ENCODE measurements at regions not wholly inside any gene's neighbourhood (a gene's known extent, or its start where the extent isn't known, plus 50 kb on each side); places are given as distances from the start of the nearest gene placed in this dataset.

DNA sequence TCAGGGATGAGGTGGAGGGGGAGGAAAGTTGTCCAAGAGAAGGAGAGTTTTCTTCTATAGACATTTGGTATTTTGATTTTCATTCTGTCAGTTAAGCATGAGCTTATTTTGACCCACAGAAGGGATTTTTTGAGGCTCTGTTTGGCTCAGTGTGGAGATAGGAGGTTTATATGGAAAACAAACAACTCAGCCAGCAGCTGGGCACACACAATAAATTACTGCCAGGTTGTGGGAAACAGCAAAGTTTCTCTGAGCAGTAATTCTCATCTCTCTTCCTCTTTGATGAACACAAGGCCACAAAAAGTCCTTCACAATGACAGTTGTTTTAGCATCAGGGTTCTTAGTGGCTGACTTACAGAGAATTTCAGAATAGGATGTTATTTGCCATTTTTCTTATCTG is 486.1 kb downstream of the KDM4C start:
- Mint-ChIP-seq H3K36me3 (no peaks in the 10 kb centered on the region), H3K4me1 (ENCODE audit: low read depth) (no peaks in the 10 kb centered on the region), H3K27me3 (no peaks in the 10 kb centered on the region), H3K9me3 (ENCODE audit: low read depth) (peaks cover 6% of the 10 kb centered on the region), H3K4me3 (no peak overlapping the region), H3K27ac (no peak overlapping the region)

DNA sequence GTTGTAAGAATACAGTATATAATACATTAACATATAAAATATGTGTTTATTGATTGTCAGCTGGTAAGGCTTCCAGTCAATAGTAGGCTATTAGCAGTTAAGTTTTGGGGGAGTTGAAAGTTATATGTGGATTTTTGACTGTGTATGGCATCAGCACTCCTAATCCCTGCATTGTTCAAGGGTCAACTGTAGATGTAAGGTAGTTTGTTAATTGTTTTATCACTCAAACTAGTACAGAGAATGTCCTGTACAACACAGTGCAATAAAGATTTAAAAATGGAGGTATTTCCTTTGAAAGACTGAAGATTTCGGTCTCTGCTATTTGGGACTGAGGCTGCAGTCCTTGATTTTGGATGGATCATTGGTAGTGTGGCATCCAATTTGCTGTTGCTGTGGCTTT is 484.4 kb downstream of the KDM4C start:
- Mint-ChIP-seq H3K27ac (no peak overlapping the region), H3K4me1 (ENCODE audit: low read depth) (no peaks in the 10 kb centered on the region), H3K36me3 (no peaks in the 10 kb centered on the region), H3K27me3 (no peaks in the 10 kb centered on the region), H3K9me3 (ENCODE audit: low read depth) (peaks cover 6% of the 10 kb centered on the region), H3K4me3 (no peak overlapping the region)

DNA sequence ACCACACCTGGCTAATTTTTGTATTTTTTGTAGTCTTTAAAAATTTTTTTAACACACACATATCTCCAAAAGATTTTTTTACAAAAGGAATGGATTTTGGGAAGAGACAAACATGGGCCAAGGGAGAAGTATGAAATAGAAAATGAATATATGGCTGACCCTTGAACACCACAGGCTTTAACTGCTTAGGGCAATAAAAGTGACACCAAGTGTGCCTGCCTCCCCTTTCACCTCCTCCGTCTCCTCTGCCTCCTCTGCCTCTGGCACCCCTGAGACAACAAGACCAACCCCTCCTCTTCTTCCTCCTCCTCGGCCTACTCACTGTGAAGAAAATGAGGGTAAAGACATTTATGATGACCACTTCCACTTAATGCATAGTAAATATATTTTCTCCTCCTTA is 483.9 kb downstream of the KDM4C start:
- Mint-ChIP-seq H3K36me3 (no peaks in the 10 kb centered on the region), H3K27me3 (no peaks in the 10 kb centered on the region), H3K9me3 (ENCODE audit: low read depth) (peaks cover 6% of the 10 kb centered on the region), H3K27ac (no peak overlapping the region), H3K4me1 (ENCODE audit: low read depth) (no peaks in the 10 kb centered on the region), H3K4me3 (no peak overlapping the region)

DNA sequence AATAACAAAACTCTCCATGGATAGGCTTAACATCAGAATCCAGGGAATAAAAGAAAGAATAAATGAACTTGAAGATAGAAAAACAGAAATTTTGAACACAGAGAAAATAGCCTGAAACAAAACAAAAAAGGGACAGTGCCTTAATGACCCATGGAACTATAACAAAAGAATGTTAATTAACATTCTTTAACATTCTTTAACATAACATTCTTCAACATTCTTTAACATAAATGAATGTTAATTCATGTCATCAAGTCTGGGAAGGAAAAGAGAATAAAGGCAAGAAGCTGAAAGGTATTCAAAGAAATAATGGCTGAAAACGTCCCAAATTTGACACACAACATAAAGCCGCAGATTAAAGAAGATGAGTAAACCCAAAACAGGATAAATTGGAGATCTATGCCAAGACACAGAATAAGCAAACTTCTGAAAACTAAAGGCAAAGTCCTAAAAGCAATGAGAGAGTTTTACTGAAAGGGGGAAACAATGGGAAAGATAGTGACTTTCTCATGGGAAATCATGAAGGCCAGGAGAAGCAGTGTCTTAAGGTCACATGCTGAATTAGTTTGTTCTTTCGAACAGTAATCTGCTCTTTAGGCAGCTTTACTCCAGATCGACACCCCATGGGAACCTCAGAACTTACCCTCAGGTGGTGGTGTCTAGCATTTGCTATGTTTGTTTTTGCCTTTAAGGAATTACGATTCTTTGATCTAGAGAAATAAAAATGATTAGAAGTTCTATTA is 483.0 kb downstream of the KDM4C start:
- Mint-ChIP-seq H3K27me3 (no peaks in the 10 kb centered on the region), H3K27ac (no peak overlapping the region), H3K4me3 (no peak overlapping the region), H3K4me1 (ENCODE audit: low read depth) (no peaks in the 10 kb centered on the region), H3K36me3 (no peaks in the 10 kb centered on the region), H3K9me3 (ENCODE audit: low read depth) (peaks cover 6% of the 10 kb centered on the region)

DNA sequence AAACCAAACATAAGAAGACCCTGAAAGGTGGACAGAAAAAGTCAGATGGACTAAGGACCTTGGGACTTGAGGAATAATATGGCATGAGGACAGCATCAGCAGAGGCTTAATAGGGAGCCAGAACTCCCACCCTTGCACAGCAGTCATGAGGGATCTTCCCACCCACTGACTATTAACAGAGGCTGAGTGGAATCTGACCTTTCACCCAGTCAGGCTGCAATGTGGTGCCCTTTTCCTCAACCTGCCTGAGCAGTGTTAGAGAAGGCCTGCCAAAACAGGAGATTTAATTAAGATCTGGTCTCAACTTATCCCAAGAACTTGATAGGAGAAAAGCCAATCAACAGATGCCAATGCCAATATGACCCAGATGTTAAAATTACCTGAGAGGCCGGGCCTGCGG is 481.9 kb downstream of the KDM4C start:
- peaks cover 6% of the 10 kb centered on the region for H3K9me3 Mint-ChIP-seq (ENCODE audit: low read depth)
- no peaks in the 10 kb centered on the region for H3K36me3 Mint-ChIP-seq
- no peak overlapping the region for H3K27ac Mint-ChIP-seq
- no peaks in the 10 kb centered on the region for H3K27me3 Mint-ChIP-seq
- no peaks in the 10 kb centered on the region for H3K4me1 Mint-ChIP-seq (ENCODE audit: low read depth)
- no peak overlapping the region for H3K4me3 Mint-ChIP-seq

DNA sequence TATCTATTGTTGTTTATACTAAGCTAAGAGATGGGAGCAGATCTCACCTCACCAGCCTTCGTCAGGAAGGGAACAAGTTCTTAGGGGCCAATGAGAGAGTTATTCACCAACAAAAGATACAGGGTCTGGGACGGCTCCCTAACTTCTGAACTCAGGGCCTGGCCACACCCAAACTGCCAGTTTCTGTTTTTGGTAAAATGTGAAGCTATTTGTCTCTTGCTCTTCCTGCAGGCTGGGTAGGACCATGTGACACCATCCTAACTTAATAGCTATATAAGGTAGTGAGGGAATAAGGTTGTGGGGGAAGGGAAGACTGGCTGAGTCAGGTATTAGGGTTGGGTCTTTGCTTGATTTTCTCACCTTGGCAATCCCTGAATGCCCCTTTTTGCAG is 480.5 kb downstream of the KDM4C start:
- no peaks in the 10 kb centered on the region for H3K4me1 Mint-ChIP-seq (ENCODE audit: low read depth)
- no peaks in the 10 kb centered on the region for H3K36me3 Mint-ChIP-seq
- no peaks in the 10 kb centered on the region for H3K27me3 Mint-ChIP-seq
- H3K27ac Mint-ChIP-seq = no peak overlapping the region
- H3K9me3 Mint-ChIP-seq (ENCODE audit: low read depth) = peaks cover 6% of the 10 kb centered on the region
- no peak overlapping the region for H3K4me3 Mint-ChIP-seq

DNA sequence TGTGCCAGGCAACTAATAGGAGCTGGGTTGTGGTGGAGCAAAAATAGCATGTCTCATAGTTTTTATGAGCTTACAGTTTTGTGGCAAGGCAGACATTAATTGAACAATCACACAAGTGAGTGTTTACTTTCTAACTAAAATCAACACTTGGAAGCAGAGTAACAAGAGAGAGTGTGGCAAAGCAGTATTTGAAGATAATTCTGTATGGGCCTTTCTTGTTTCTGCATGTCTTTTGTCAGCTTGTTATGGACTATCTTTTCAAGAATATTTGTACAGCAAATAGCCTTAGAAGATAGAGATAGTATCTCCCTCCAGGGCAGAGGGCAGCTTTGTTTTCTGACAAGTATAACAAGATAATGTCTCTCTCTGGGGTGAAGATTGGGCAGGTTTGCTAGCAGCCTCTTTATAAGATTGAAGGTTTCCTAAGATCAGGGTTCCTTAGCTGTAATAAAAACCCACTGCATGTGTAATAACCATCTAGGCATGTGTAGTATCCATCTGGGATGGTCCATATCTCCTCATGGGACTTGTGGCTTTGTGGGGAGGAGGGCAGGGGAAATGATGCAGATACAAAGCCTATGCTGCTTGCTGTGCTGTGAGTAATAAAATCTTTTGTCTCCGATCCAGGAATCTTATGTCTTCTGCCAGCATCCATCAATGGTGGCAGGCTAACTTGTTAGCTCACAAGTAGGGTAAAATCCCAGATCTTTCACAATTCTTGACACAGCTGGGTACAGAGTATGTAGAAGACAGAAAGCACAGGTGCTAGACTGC is 479.9 kb downstream of the KDM4C start:
- Mint-ChIP-seq H3K36me3 (no peaks in the 10 kb centered on the region), H3K27me3 (no peaks in the 10 kb centered on the region), H3K27ac (no peak overlapping the region), H3K4me1 (ENCODE audit: low read depth) (no peaks in the 10 kb centered on the region), H3K4me3 (no peak overlapping the region), H3K9me3 (ENCODE audit: low read depth) (peaks cover 6% of the 10 kb centered on the region)

DNA sequence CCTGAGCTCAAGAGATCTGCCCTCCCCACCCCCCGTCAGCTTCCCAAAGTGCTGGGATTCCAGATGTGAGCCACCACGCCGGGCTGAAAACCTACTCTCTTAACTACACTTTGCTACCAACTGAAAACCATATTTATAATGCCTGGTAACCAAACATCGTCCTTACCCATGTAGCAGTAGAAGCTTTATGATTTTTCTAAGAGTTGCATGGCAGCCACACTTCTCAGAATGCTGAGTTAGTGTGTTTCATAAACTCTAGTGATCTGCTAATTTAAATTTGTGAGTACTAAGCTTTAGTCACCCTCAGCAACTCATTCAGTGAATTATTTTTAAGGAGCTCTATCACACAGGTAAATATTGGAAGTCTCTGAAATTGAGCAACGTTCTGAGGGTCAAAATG is 478.4 kb downstream of the KDM4C start:
- Mint-ChIP-seq H3K9me3 (ENCODE audit: low read depth) (peaks cover 6% of the 10 kb centered on the region), H3K36me3 (no peaks in the 10 kb centered on the region), H3K4me1 (ENCODE audit: low read depth) (no peaks in the 10 kb centered on the region), H3K4me3 (no peak overlapping the region), H3K27ac (no peak overlapping the region), H3K27me3 (no peaks in the 10 kb centered on the region)

DNA sequence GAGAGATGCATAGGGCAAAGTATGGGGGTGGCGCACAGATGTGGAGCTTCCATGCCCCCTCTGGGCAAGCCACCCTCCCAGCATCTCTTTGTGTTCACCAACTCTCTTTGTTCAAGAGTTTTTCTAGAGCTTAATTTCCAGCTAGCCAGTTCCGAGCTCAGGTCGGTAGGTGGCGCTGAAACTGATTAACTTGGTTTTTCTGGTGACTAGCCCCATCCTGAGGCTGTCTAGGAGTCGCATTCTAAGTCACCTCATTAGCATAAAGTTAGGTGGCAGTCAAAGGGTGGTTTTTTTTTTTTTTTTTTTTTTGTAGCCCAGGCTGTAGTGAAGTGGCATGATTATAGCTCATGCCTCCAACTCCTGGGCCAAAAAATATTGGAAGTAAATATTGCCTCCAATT is 476.4 kb downstream of the KDM4C start:
- no peaks in the 10 kb centered on the region for H3K36me3 Mint-ChIP-seq
- no peaks in the 10 kb centered on the region for H3K4me1 Mint-ChIP-seq (ENCODE audit: low read depth)
- H3K27ac Mint-ChIP-seq = no peak overlapping the region
- H3K9me3 Mint-ChIP-seq (ENCODE audit: low read depth) = no peaks in the 10 kb centered on the region
- H3K4me3 Mint-ChIP-seq = no peak overlapping the region
- H3K27me3 Mint-ChIP-seq = no peaks in the 10 kb centered on the region

DNA sequence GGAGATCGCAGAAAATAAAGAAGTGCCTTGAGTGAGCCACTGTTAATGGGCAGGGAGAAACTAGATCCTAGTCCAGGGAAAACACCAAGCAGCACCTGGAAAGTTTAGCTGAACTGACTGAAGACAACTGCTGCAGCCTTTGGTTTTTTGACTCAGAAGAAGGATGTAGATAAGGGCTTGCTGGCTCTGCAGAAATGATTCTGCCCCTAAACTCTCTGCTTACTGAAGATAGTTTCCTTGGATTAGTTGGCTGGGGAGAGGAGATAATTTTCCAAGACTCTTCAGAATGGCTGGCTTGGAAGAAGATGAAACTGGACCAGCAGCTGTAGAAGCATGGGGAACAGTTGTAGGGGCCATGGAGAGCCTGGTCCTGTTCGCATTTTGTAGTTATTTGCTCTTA is 471.8 kb downstream of the KDM4C start:
- no peak overlapping the region for H3K27ac Mint-ChIP-seq
- H3K27me3 Mint-ChIP-seq = no peaks in the 10 kb centered on the region
- H3K4me3 Mint-ChIP-seq = no peak overlapping the region
- H3K9me3 Mint-ChIP-seq (ENCODE audit: low read depth) = no peaks in the 10 kb centered on the region
- peaks cover 25% of the 10 kb centered on the region for H3K4me1 Mint-ChIP-seq (ENCODE audit: low read depth)
- H3K36me3 Mint-ChIP-seq = no peaks in the 10 kb centered on the region

DNA sequence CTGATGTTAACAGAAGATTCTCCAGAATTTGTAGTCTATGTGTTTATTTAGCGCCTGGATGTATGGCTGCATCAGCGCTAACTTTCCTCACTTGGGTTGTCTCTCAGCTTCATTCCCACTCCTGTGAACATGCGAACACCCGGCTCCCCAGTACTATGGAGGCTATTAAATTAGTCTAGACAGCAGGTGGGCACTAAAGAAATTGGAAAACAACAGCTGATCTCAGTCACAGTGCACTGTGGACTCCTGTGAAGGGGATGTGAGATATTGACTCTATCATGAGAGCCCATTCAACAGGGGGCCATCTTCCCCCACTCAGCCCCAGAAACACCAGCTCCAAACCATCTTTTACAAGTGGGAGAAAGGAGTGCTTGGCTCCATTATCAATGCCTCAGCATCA is 471.0 kb downstream of the KDM4C start:
- no peak overlapping the region for H3K4me3 Mint-ChIP-seq
- no peak overlapping the region for H3K27ac Mint-ChIP-seq
- H3K27me3 Mint-ChIP-seq = no peaks in the 10 kb centered on the region
- peaks cover 25% of the 10 kb centered on the region for H3K4me1 Mint-ChIP-seq (ENCODE audit: low read depth)
- H3K36me3 Mint-ChIP-seq = no peaks in the 10 kb centered on the region
- no peaks in the 10 kb centered on the region for H3K9me3 Mint-ChIP-seq (ENCODE audit: low read depth)

DNA sequence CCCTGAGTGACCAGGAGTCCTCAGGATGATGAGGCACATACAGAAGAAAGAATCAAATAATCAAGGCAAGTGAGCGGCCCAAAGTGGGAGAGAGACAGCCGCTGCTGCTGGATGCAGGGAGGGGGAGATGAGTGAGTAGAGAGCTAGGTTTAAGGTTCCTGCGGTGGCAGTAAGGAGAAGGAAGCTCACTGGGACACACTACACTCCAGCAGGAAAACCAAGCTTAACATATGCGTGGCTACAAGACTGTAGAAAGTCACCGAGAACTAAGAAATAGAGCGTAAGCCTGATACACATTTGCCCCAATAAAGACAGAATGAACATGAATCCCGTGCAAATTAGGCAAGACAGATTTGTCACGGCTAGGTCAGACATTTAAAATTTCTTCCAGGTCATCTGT is 470.2 kb downstream of the KDM4C start:
- no peak overlapping the region for H3K4me3 Mint-ChIP-seq
- H3K27me3 Mint-ChIP-seq = no peaks in the 10 kb centered on the region
- no peaks in the 10 kb centered on the region for H3K36me3 Mint-ChIP-seq
- H3K9me3 Mint-ChIP-seq (ENCODE audit: low read depth) = no peaks in the 10 kb centered on the region
- peaks cover 25% of the 10 kb centered on the region for H3K4me1 Mint-ChIP-seq (ENCODE audit: low read depth)
- no peak overlapping the region for H3K27ac Mint-ChIP-seq

DNA sequence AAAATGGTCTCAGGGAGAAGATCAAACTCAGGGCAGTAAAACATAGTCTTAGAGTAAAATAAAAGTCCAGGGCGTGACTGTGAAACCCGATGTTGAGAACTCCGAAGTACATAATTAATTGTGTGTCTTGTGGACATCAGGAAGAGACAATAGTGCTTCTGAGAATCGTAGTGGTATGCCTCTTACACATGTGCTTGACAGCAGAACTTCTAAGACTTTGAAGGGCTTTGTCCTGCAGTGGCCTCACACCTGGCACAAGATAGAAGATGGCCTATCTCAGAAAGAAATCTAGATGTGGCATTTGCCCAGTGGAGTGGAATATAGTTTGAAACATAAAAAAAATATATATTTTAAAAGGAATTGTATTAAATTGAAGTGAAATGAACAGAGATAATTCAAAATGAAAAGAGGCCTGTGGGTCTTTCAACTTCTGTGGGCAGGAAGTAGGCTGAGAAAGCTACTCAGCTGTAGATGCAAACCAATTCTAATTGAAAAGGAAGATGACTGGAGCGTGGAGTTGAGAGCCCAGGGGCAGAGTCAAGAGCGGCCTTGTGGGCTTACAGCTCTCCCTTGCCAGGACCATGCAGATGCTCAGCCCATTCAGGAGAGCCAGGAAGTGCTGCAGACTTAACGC is 468.4 kb downstream of the KDM4C start:
- H3K36me3 Mint-ChIP-seq = peaks cover 4% of the 10 kb centered on the region
- H3K9me3 Mint-ChIP-seq (ENCODE audit: low read depth) = no peaks in the 10 kb centered on the region
- H3K4me1 Mint-ChIP-seq (ENCODE audit: low read depth) = peaks cover 25% of the 10 kb centered on the region
- H3K27ac Mint-ChIP-seq = no peak overlapping the region
- no peaks in the 10 kb centered on the region for H3K27me3 Mint-ChIP-seq
- no peak overlapping the region for H3K4me3 Mint-ChIP-seq

All from activated naive CD8-positive, alpha-beta T cell (primary cell).